Left kidney (tissue), 1 donor: ENCODE measurements at regions not wholly inside any gene's neighbourhood (a gene's known extent, or its start where the extent isn't known, plus 50 kb on each side); places are given as distances from the start of the nearest gene placed in this dataset.
"Not testable (repeated sequence)": the region's sequence is repeated elsewhere in the genome, so short reads cannot be mapped to it uniquely, and the experiment has no call there.

Experiments
- DNase-seq: peaks from one replicate; pipeline ENCODE4 v3.0.0-alpha.2; 2013

DNA sequence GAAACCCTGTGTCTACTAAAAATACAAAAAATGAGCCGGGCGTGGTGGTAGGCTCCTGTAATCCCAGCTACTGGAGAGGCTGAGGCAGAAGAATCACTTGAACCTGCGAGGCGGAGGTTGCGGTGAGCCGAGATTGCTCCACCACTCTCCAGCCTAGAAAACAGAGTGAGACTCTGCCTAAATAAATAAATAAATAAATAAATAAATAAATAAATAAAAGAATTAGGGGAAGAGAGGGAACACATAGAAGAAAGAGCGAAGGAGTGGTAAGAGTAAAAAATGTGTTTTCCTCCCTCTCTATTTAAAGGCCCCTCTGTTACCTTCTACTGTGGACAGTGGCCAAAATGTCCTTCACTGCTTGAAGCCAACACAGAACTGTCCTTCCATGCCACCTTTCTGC, 103.9 kb upstream of the SOX21 start:
- no peak for DNase-seq

DNA sequence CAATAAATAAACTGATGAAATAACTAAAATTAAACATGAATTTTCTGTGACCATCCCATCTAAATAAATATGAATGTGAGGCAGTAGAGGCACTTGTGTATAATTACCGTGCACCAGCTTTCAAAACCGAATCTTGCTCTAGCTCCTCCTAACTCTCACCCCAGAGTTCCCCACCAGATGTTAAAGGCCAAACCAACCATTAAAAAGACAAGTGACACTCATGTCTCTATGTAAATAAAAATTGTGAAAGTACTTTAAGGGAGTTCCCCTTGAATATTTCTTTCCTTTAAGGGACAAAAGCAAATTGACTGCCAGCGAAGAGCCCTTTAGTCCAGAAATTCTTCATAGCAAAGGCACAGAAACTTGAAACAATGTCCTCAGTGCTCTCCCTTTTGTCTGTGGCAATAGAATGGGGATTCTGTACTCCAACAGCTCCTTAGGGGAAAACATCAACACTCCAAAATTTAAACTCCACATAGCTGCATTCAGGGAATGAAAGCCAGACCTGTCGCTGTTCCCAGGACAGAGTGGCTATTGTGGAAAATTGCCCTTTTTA, 101.7 kb upstream of the SOX21 start:
- no peak for DNase-seq

DNA sequence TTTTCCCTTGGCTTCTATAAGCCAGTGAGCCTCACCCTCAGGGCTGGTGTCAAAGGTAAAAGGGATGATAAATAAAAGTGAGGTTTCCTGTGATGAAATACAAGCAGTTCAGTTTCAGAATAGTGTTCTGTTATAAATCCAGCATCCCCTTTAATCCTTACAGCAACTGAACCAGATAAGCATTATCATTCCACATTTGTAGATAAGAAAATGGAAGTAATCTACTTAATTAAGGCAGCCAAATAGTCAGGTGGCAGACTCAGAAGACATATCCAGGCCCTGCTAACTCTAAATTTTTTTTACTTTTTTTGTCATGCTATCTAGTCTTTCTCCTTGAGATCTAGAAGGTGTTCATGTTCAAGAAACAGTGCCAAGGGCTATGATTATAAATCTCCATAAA, 99.4 kb upstream of the SOX21 start:
- DNase-seq = no peak

DNA sequence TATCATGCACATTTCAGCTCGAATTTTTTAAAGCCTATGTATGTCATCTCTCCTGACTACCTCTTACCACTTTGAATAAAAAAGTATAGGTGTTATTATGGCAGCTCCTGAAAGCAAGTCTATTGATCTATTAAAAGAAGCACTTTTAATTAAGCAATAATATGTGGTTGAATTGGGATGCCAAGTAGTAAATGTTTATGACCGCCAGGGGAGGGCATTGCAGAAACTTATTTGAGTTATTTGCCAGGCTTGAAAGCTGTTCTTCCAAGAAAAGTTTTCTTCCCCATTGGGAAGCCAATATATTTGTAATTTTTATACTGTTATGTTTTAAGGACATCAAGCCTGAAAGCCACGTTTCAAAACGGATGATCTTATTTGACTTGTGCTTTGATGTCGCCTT, 88.1 kb upstream of the SOX21 start:
- no peak for DNase-seq

DNA sequence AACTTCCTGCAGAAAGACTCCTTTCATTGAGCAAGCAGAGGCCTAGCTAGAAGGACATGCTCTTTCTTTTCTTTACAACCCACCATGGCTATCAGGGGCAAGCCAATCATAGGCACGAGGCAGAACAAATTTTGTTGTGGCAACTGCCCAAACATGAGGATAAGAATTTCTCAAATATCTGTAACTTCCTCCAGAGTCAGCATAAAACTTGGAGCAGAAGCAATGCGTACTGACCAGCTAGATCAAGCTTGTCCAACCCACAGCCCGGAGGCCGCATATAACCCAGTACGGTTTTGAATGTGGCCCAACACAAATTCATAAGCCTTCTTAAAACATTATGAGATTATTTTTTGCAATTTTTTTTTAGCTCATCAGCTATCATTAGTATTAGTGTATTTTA, 87.0 kb upstream of the SOX21 start:
- DNase-seq = no peak

DNA sequence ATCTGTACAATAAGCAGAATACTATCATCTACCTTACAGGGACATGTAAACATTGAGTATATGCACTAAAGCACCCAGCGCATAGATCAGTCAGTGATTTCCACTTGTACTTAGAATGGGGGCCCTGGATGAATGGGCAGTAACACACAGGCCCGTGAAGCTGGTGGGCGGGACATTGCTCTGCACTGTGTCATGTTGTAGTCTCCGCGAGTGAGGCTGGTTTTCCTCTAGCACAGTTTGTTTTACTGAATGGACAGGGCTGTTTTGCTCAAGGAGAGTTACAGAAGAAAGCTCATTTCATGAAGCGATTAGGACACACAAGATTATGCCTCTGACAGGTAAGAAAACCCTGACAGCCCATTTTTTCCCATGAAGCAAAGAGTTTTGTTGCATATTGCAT, 86.4 kb upstream of the SOX21 start:
- DNase-seq = no peak

DNA sequence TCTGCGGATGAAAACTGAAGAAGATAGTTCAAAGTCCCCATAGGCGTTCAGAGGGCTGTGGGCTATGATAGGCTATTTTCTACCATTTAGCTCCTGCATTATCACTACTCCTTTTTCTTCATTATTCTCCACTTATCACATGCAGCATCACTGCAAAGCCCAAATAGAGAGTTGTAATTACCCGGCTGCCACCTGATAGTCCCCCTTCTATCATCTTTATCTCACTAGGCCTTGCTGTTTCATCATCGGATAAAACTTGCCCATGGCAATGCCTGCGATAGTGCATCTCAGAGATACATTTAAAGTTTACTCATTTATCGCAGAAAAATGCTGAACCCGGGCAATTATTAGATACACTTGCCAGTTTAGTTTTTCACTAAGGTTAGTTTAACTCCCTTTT, 82.9 kb upstream of the SOX21 start:
- no peak for DNase-seq

DNA sequence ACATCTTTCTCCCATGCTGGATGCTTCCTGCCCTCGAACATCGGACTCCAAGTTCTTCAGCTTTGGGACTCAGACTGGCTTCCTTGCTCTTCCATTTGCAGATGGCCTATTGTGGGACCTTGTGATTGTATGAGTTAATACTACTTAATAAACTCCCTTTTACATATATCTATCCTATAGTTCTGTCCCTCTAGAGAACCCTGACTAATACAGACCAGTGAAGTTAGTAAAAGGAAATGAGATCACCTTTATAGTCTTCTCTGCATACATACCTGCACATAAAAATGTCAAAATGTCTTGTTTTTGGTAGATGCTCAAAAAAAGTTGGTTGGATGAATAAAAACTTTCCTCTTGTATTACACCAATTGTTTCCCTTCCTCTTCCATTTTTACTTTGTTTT, 73.9 kb upstream of the SOX21 start:
- DNase-seq = not testable (repeated sequence)

DNA sequence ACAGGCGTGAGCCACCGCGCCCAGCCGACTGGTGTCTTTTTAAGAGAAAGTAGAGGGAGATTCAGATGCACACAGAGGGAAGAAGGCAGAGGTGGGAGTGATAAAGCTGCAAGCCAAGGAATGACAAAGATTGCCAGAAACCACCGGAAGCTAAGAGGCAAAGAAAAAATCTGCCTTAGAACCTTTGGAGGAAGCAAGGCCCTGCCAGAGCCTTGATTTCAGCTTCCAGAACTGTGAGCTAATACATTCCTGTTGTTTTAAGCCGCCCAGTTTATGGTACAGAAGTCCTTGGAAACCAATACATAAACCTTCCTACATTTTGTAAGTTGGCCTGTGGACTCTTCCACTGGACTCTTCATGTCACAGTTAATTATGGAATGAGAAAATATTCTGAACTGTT, 71.7 kb upstream of the SOX21 start:
- no peak for DNase-seq

DNA sequence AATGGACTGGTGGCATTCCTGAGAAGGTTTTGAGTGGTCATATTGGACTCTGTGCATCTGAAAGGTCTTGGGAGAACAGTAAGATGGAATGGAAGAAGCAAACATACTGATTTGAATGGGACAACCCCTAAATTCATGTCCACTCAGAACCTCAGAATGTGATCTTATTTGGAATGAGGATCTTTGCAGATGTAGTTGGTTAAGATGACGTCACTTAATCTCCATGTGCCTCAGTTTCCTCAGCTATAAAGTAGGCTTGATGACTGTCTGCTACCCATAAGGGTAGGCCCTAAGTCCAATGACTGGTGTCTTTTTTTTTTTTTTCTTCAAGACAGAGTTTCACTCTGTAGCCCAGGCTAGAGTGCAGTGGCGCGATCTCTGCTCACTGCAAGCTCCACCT, 71.1 kb upstream of the SOX21 start:
- no peak for DNase-seq

DNA sequence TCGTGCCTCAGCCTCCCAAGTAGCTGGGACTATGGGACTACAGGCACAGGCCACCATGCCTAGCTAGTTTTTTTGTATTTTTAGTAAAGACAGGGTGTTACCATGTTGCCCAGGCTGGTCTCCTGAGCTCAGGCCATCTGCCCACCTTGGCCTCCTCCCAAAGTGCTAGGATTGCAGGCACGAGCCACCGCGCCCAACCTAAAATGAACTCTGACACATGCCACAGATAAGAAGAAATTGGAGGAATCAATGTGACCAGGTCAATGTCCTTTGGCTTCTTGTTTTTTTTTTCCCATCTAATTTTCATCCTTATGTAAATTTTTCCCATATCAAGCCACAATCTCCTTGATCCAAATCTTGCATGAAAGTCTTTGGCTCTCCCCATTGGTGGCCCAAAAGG, 68.1 kb upstream of the SOX21 start:
- no peak for DNase-seq

DNA sequence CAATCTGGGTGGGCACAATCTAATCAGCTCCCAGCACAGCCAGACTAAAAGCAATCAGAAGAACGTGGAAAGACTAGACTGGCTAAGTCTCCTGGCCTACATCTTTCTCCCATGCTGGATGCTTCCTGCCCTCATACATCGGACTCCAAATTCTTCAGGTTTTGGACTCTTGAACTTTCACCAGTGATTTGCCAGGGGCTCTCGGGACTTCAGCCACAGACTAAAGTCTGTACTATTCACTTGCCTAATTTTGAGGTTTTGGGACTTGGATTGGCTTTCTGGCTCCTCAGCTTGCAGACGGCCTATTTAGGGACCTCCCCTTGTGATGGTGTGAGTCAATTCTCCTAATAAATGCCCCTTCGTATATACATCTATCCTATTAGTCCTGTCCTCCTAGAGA, 66.6 kb upstream of the SOX21 start:
- DNase-seq = no peak

DNA sequence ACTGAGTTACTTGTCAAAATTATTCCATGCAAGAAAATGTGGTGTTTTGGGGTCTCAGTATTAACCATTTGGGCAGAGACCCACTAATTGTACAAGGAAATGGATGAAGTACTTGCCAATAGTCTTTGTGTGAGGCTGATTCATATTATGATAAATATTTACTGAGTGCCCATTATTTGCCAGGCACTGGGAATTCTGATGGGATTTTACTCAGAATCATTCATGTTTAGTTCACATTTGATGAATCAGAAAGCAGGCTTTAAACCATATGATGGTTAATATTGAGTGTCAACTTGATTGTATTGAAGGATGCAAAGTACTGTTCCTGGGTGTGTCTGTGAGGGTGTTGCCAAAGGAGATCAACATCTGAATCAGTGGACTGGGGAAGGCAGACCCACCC, 66.2 kb upstream of the SOX21 start:
- DNase-seq = no peak

DNA sequence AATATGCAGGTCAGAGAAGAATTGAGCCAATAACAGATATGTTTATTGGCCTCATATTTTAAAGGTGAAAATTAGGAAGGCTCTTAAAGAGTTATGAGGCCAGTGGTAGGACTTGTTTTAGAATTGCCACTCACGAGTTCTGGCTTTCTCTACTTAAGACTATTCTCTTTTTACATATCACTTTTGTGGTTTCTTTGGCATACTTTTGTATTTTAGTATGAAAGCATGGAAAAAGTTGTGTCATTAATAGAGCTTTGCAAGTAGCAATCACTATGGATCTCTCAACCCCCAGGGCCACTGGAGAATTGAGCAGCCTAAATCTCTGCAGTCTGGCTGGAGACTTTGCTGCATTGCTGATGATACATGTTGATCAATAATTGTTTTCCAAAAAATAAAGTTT, 64.6 kb upstream of the SOX21 start:
- no peak for DNase-seq

DNA sequence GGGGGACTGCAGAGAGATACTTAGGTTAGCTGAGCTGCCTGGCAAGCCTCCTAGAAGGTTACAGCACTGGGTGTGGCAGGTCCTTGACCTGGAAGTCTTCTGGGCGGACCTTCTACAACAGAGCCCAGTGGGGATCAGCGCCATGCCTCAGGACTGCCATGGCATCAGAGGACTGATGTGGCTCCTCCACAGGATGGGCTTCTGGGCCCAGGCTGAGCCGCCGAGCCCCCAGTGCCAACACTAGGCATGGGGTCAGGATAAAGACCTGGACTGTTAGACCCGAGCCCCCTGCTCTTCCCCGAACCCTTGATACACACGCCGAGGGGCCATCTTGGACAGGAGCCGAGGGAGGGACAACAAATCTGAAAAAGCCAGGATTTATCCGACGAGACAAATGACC, 64.0 kb upstream of the SOX21 start:
- DNase-seq = no peak

DNA sequence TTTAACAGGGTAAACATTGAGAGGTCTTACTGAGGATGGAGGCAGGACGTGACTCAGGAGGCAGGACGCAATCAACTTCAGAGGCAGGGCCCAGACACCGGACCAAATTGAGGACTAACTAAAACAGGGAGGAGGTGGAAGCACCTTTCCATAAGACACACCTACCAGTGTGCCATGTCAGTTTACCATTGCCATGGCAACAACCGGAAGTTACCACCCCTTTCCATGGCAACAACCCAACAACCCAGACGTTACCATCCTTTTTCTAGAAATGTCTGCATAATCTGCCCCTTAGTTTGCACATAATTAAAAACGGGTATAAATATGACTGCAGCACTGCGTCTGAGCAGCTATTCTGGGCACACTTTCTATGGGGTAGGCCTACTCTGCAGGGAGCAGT, 53.5 kb upstream of the SOX21 start:
- DNase-seq = no peak

DNA sequence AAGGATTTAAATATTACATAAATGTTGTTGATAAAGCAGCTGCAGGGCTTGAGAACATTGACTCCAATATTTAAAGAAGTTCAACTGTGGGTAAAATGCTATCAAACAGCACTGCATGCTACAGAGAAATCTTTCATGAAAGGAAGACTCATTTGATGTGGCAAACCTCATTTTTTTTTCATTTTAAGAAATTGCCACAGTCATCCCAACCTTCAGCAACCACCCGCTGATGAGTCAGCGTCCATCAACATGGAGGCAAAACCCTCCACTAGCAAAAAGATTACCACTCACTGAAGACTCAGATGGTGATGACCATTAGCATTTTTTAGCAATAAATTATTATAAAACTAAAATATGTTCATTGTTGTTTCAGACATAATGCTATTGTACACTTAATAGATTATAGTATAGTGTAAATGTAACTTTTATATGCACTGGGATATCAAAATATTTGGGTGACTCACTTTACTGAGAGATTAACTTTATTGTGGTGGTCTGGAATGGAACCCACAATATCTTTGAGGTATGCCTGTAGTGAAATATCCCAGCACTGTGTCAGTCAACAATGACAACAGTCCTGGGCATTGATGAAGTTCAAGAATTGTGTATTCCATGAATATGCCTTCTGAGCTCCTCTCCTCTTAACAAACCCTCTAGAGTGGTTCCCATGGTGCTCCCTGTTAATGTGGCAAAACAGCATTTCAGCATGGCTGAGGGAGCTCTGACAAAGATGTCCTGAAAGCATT, 52.4 kb upstream of the SOX21 start:
- DNase-seq = no peak
